ENCODE measurements at regions not wholly inside any gene's neighbourhood (a gene's known extent, or its start where the extent isn't known, plus 50 kb on each side); places are given as distances from the start of the nearest gene placed in this dataset.

- no peaks in the 10 kb centered on the region for H3K27me3 ChIP-seq
- TF ChIP-seq EZH2 (IDR thresholded peaks at IDR 0.05; ENCODE audit: borderline replicate concordance), result no peak
- TF ChIP-seq EZH2phosphoT487 (IDR thresholded peaks at IDR 0.05; ENCODE audit: low read depth, severe bottlenecking, unreplicated experiment), result no peak
- no peak for TF ChIP-seq CTCF (IDR thresholded peaks at IDR 0.05; ENCODE audit: poor library complexity)
- no peak overlapping the region for H3K4me2 ChIP-seq
- WGBS (ENCODE audit: low lambda C conversion rate, missing lambda C conversion rate), result 54% methylated on average over 6 of the region's 6 CpGs
- no peaks in the 10 kb centered on the region for H3K79me2 ChIP-seq
- no peaks in the 10 kb centered on the region for H4K20me1 ChIP-seq (ENCODE audit: insufficient read depth, poor library complexity, severe bottlenecking)
- H2AFZ ChIP-seq, result no peak overlapping the region
- H3K9me3 ChIP-seq (ENCODE audit: low read depth), result no peaks in the 10 kb centered on the region
- no peaks in the 10 kb centered on the region for H3K9me2 ChIP-seq (replicated peaks; ENCODE audit: insufficient read depth)
- DNase-seq (ENCODE audit: low spot score), result peak; percentile 35
- peaks cover 16% of the 10 kb centered on the region for H3K4me1 ChIP-seq (ENCODE audit: insufficient read depth)
- H3K36me3 ChIP-seq (replicated peaks; ENCODE audit: insufficient read depth, low read depth), result no peaks in the 10 kb centered on the region
- H3K27ac ChIP-seq, result peak overlapping the region; percentile 38
- no peak overlapping the region for H3K4me3 ChIP-seq
These were observed 191.9 kb upstream of the TSC22D2 start for GRCh38 chr3:150216041-150216811.

- no peak for DNase-seq (ENCODE audit: low spot score)
- Histone ChIP-seq H4K20me1 (ENCODE audit: insufficient read depth, poor library complexity, severe bottlenecking) (no peaks in the 10 kb centered on the region), H3K36me3 (replicated peaks; ENCODE audit: insufficient read depth, low read depth) (no peaks in the 10 kb centered on the region), H3K27me3 (no peaks in the 10 kb centered on the region), H3K4me2 (no peak overlapping the region), H3K9me2 (replicated peaks; ENCODE audit: insufficient read depth) (no peaks in the 10 kb centered on the region), H2AFZ (no peak overlapping the region), H3K4me1 (ENCODE audit: insufficient read depth) (peaks cover 11% of the 10 kb centered on the region), H3K27ac (no peak overlapping the region), H3K9me3 (ENCODE audit: low read depth) (no peaks in the 10 kb centered on the region), H3K79me2 (no peaks in the 10 kb centered on the region), H3K4me3 (no peak overlapping the region)
- 71% methylated on average over 2 of the region's 2 CpGs for WGBS (ENCODE audit: low lambda C conversion rate, missing lambda C conversion rate)
- TF ChIP-seq EZH2phosphoT487 (IDR thresholded peaks at IDR 0.05; ENCODE audit: low read depth, severe bottlenecking, unreplicated experiment) (no peak), CTCF (IDR thresholded peaks at IDR 0.05; ENCODE audit: poor library complexity) (no peak), EZH2 (IDR thresholded peaks at IDR 0.05; ENCODE audit: borderline replicate concordance) (no peak)
These were observed 192.5 kb upstream of the TSC22D2 start for GRCh38 chr3:150215616-150216015.

- H3K4me2 ChIP-seq, result no peak overlapping the region
- no peaks in the 10 kb centered on the region for H3K79me2 ChIP-seq
- DNase-seq (ENCODE audit: low spot score), result no peak
- no peaks in the 10 kb centered on the region for H3K9me2 ChIP-seq (replicated peaks; ENCODE audit: insufficient read depth)
- H3K9me3 ChIP-seq (ENCODE audit: low read depth), result no peaks in the 10 kb centered on the region
- TF ChIP-seq EZH2 (IDR thresholded peaks at IDR 0.05; ENCODE audit: borderline replicate concordance), result no peak
- no peak for TF ChIP-seq EZH2phosphoT487 (IDR thresholded peaks at IDR 0.05; ENCODE audit: low read depth, severe bottlenecking, unreplicated experiment)
- no peak for TF ChIP-seq CTCF (IDR thresholded peaks at IDR 0.05; ENCODE audit: poor library complexity)
- H3K27me3 ChIP-seq, result no peaks in the 10 kb centered on the region
- no peaks in the 10 kb centered on the region for H4K20me1 ChIP-seq (ENCODE audit: insufficient read depth, poor library complexity, severe bottlenecking)
- H3K4me1 ChIP-seq (ENCODE audit: insufficient read depth), result peaks cover 7% of the 10 kb centered on the region
- 93% methylated on average over 1 of the region's 1 CpG for WGBS (ENCODE audit: low lambda C conversion rate, missing lambda C conversion rate)
- no peak overlapping the region for H2AFZ ChIP-seq
- H3K27ac ChIP-seq, result no peak overlapping the region
- no peak overlapping the region for H3K4me3 ChIP-seq
- no peaks in the 10 kb centered on the region for H3K36me3 ChIP-seq (replicated peaks; ENCODE audit: insufficient read depth, low read depth)
These were observed 194.5 kb upstream of the TSC22D2 start for GRCh38 chr3:150213577-150213976.

All from hepatocyte (in vitro differentiated cells).